ENCODE measurements at regions not wholly inside any gene's neighbourhood (a gene's known extent, or its start where the extent isn't known, plus 50 kb on each side); places are given as distances from the start of the nearest gene placed in this dataset.

GRCh38 chr2:116223912-116224311, 1590.6 kb upstream of the DDX18 start:
- H3K9me3 ChIP-seq (ENCODE audit: control insufficient read depth in 1 of 2, low read length in 2 of 2), result peaks cover 0 to 4% of the 10 kb centered on the region in 2 donors
- no peak overlapping the region for H3K27ac Mint-ChIP-seq
- H3K4me1 Mint-ChIP-seq, result no peaks in the 10 kb centered on the region
- H3K4me3 ChIP-seq (ENCODE audit: low read length in 2 of 2), result no peak overlapping the region
- H3K36me3 Mint-ChIP-seq, result no peaks in the 10 kb centered on the region
- DNase-seq, result peak in 1 of 5 donors; percentile 13
- no peaks in the 10 kb centered on the region for H3K27me3 Mint-ChIP-seq
- no peak overlapping the region for H3K27ac ChIP-seq (ENCODE audit: low read depth, low read length)
- POLR2A ChIA-PET (ENCODE audit: partially characterized antibody), result no interaction called here
- H3K27me3 ChIP-seq (ENCODE audit: insufficient read depth, low read length), result no peaks in the 10 kb centered on the region
- CTCF ChIA-PET (ENCODE audit: partially characterized antibody), result no interaction called here
- H3K4me1 ChIP-seq (ENCODE audit: insufficient read depth, low read length), result no peaks in the 10 kb centered on the region
- no peaks in the 10 kb centered on the region for H3K36me3 ChIP-seq (ENCODE audit: insufficient read depth, low read length)
- intact Hi-C loops (cut with micrococcal nuclease), result no loop called here
- peaks cover 0 to 33% (median 14%) of the 10 kb centered on the region in 8 donors for H3K9me3 Mint-ChIP-seq
- H3K4me3 Mint-ChIP-seq, result no peak overlapping the region

GRCh38 chr2:116224610-116225009, 1589.9 kb upstream of the DDX18 start:
- no peak overlapping the region for H3K27ac Mint-ChIP-seq
- no peak for DNase-seq
- H3K4me3 Mint-ChIP-seq, result no peak overlapping the region
- Histone ChIP-seq H3K27me3 (ENCODE audit: insufficient read depth, low read length) (no peaks in the 10 kb centered on the region), H3K9me3 (ENCODE audit: control insufficient read depth in 1 of 2, low read length in 2 of 2) (peaks cover 0 to 4% of the 10 kb centered on the region in 2 donors), H3K4me1 (ENCODE audit: insufficient read depth, low read length) (no peaks in the 10 kb centered on the region), H3K27ac (ENCODE audit: low read depth, low read length) (no peak overlapping the region), H3K4me3 (ENCODE audit: low read length in 2 of 2) (no peak overlapping the region), H3K36me3 (ENCODE audit: insufficient read depth, low read length) (no peaks in the 10 kb centered on the region)
- intact Hi-C loops (cut with micrococcal nuclease), result no loop called here
- ChIA-PET POLR2A (ENCODE audit: partially characterized antibody) (no interaction called here), CTCF (ENCODE audit: partially characterized antibody) (no interaction called here)
- H3K36me3 Mint-ChIP-seq, result no peaks in the 10 kb centered on the region
- no peaks in the 10 kb centered on the region for H3K27me3 Mint-ChIP-seq
- H3K4me1 Mint-ChIP-seq, result no peaks in the 10 kb centered on the region
- peaks cover 0 to 37% (median 14%) of the 10 kb centered on the region in 8 donors for H3K9me3 Mint-ChIP-seq

- Histone ChIP-seq H3K27ac (ENCODE audit: low read depth, low read length) (no peak overlapping the region), H3K36me3 (ENCODE audit: insufficient read depth, low read length) (no peaks in the 10 kb centered on the region), H3K4me1 (ENCODE audit: insufficient read depth, low read length) (no peaks in the 10 kb centered on the region), H3K4me3 (ENCODE audit: low read length in 2 of 2) (no peak overlapping the region), H3K9me3 (ENCODE audit: control insufficient read depth in 1 of 2, low read length in 2 of 2) (no peaks in the 10 kb centered on the region), H3K27me3 (ENCODE audit: insufficient read depth, low read length) (no peaks in the 10 kb centered on the region)
- peaks cover 3 to 28% (median 12%) of the 10 kb centered on the region in 8 donors for H3K9me3 Mint-ChIP-seq
- CTCF ChIA-PET (ENCODE audit: partially characterized antibody), result no interaction called here
- H3K27ac Mint-ChIP-seq, result no peak overlapping the region
- POLR2A ChIA-PET (ENCODE audit: partially characterized antibody), result no interaction called here
- no peak for DNase-seq
- no peaks in the 10 kb centered on the region for H3K4me1 Mint-ChIP-seq
- intact Hi-C loops (cut with micrococcal nuclease), result no loop called here
- H3K27me3 Mint-ChIP-seq, result no peaks in the 10 kb centered on the region
- no peak overlapping the region for H3K4me3 Mint-ChIP-seq
- H3K36me3 Mint-ChIP-seq, result no peaks in the 10 kb centered on the region
Measured at GRCh38 chr2:116238511-116238910, 1576.0 kb upstream of the DDX18 start.

- Mint-ChIP-seq H3K4me1 (no peaks in the 10 kb centered on the region), H3K27ac (no peak overlapping the region), H3K27me3 (no peaks in the 10 kb centered on the region), H3K9me3 (peaks cover 0 to 41% (median 18%) of the 10 kb centered on the region in 8 donors), H3K4me3 (no peak overlapping the region), H3K36me3 (no peaks in the 10 kb centered on the region)
- no peak for DNase-seq
- Histone ChIP-seq H3K4me1 (ENCODE audit: insufficient read depth, low read length) (no peaks in the 10 kb centered on the region), H3K36me3 (ENCODE audit: insufficient read depth, low read length) (no peaks in the 10 kb centered on the region), H3K4me3 (ENCODE audit: low read length in 2 of 2) (no peak overlapping the region), H3K27me3 (ENCODE audit: insufficient read depth, low read length) (no peaks in the 10 kb centered on the region), H3K9me3 (ENCODE audit: control insufficient read depth in 1 of 2, low read length in 2 of 2) (no peaks in the 10 kb centered on the region), H3K27ac (ENCODE audit: low read depth, low read length) (no peak overlapping the region)
- intact Hi-C loops (cut with micrococcal nuclease), result no loop called here
- ChIA-PET CTCF (ENCODE audit: partially characterized antibody) (no interaction called here), POLR2A (ENCODE audit: partially characterized antibody) (no interaction called here)
Measured at GRCh38 chr2:116250376-116250775, 1564.1 kb upstream of the DDX18 start.

GRCh38 chr2:116264872-116265271, 1549.6 kb upstream of the DDX18 start:
- intact Hi-C loops (cut with micrococcal nuclease), result no loop called here

GRCh38 chr2:116269040-116269439, 1545.5 kb upstream of the DDX18 start:
- peaks cover 0 to 24% (median 9%) of the 10 kb centered on the region in 8 donors for H3K9me3 Mint-ChIP-seq
- no peak overlapping the region for H3K4me3 ChIP-seq (ENCODE audit: low read length in 2 of 2)
- ChIA-PET CTCF (ENCODE audit: partially characterized antibody) (no interaction called here), POLR2A (ENCODE audit: partially characterized antibody) (no interaction called here)
- no peak overlapping the region for H3K4me3 Mint-ChIP-seq
- H3K36me3 Mint-ChIP-seq, result no peaks in the 10 kb centered on the region
- no peaks in the 10 kb centered on the region for H3K27me3 Mint-ChIP-seq
- H3K4me1 Mint-ChIP-seq, result no peaks in the 10 kb centered on the region
- no peaks in the 10 kb centered on the region for H3K9me3 ChIP-seq (ENCODE audit: control insufficient read depth in 1 of 2, low read length in 2 of 2)
- no peaks in the 10 kb centered on the region for H3K4me1 ChIP-seq (ENCODE audit: insufficient read depth, low read length)
- DNase-seq, result no peak
- intact Hi-C loops (cut with micrococcal nuclease), result no loop called here
- H3K27me3 ChIP-seq (ENCODE audit: insufficient read depth, low read length), result no peaks in the 10 kb centered on the region
- no peak overlapping the region for H3K27ac ChIP-seq (ENCODE audit: low read depth, low read length)
- no peak overlapping the region for H3K27ac Mint-ChIP-seq
- H3K36me3 ChIP-seq (ENCODE audit: insufficient read depth, low read length), result no peaks in the 10 kb centered on the region

More at GRCh38 chr2:116264872-116265271, 1549.6 kb upstream of the DDX18 start:
- DNase-seq, result no peak
- Histone ChIP-seq H3K27ac (ENCODE audit: low read depth, low read length) (no peak overlapping the region), H3K36me3 (ENCODE audit: insufficient read depth, low read length) (no peaks in the 10 kb centered on the region), H3K9me3 (ENCODE audit: control insufficient read depth in 1 of 2, low read length in 2 of 2) (peaks cover 0 to 4% of the 10 kb centered on the region in 2 donors), H3K27me3 (ENCODE audit: insufficient read depth, low read length) (no peaks in the 10 kb centered on the region), H3K4me1 (ENCODE audit: insufficient read depth, low read length) (no peaks in the 10 kb centered on the region), H3K4me3 (ENCODE audit: low read length in 2 of 2) (no peak overlapping the region)
- peaks cover 0 to 36% (median 22%) of the 10 kb centered on the region in 8 donors for H3K9me3 Mint-ChIP-seq
- ChIA-PET POLR2A (ENCODE audit: partially characterized antibody) (no interaction called here), CTCF (ENCODE audit: partially characterized antibody) (no interaction called here)
- no peaks in the 10 kb centered on the region for H3K27me3 Mint-ChIP-seq
- H3K36me3 Mint-ChIP-seq, result no peaks in the 10 kb centered on the region
- no peaks in the 10 kb centered on the region for H3K4me1 Mint-ChIP-seq
- no peak overlapping the region for H3K4me3 Mint-ChIP-seq
- H3K27ac Mint-ChIP-seq, result no peak overlapping the region

- ChIA-PET CTCF (ENCODE audit: partially characterized antibody) (no interaction called here), POLR2A (ENCODE audit: partially characterized antibody) (no interaction called here)
- no peaks in the 10 kb centered on the region for H3K27me3 ChIP-seq (ENCODE audit: insufficient read depth, low read length)
- intact Hi-C loops (cut with micrococcal nuclease), result no loop called here
- no peaks in the 10 kb centered on the region for H3K36me3 Mint-ChIP-seq
- peaks cover 0 to 9% (median 4%) of the 10 kb centered on the region in 8 donors for H3K9me3 Mint-ChIP-seq
- no peaks in the 10 kb centered on the region for H3K4me1 Mint-ChIP-seq
- H3K27ac ChIP-seq (ENCODE audit: low read depth, low read length), result no peak overlapping the region
- H3K36me3 ChIP-seq (ENCODE audit: insufficient read depth, low read length), result no peaks in the 10 kb centered on the region
- no peak overlapping the region for H3K27ac Mint-ChIP-seq
- H3K4me3 Mint-ChIP-seq, result no peak overlapping the region
- no peaks in the 10 kb centered on the region for H3K9me3 ChIP-seq (ENCODE audit: control insufficient read depth in 1 of 2, low read length in 2 of 2)
- H3K27me3 Mint-ChIP-seq, result no peaks in the 10 kb centered on the region
- no peaks in the 10 kb centered on the region for H3K4me1 ChIP-seq (ENCODE audit: insufficient read depth, low read length)
- H3K4me3 ChIP-seq (ENCODE audit: low read length in 2 of 2), result no peak overlapping the region
- no peak for DNase-seq
Measured at GRCh38 chr2:116304328-116304727, 1510.2 kb upstream of the DDX18 start.

- H3K4me1 ChIP-seq (ENCODE audit: insufficient read depth, low read length), result no peaks in the 10 kb centered on the region
- no peaks in the 10 kb centered on the region for H3K36me3 Mint-ChIP-seq
- H3K4me1 Mint-ChIP-seq, result no peaks in the 10 kb centered on the region
- DNase-seq, result no peak
- CTCF ChIA-PET (ENCODE audit: partially characterized antibody), result no interaction called here
- POLR2A ChIA-PET (ENCODE audit: partially characterized antibody), result no interaction called here
- H3K27me3 Mint-ChIP-seq, result no peaks in the 10 kb centered on the region
- H3K4me3 Mint-ChIP-seq, result no peak overlapping the region
- H3K27ac ChIP-seq (ENCODE audit: low read depth, low read length), result no peak overlapping the region
- H3K9me3 ChIP-seq (ENCODE audit: control insufficient read depth in 1 of 2, low read length in 2 of 2), result peaks cover 0 to 4% of the 10 kb centered on the region in 2 donors
- H3K4me3 ChIP-seq (ENCODE audit: low read length in 2 of 2), result no peak overlapping the region
- H3K27ac Mint-ChIP-seq, result no peak overlapping the region
- H3K36me3 ChIP-seq (ENCODE audit: insufficient read depth, low read length), result no peaks in the 10 kb centered on the region
- intact Hi-C loops (cut with micrococcal nuclease), result no loop called here
- H3K9me3 Mint-ChIP-seq, result peaks cover 2 to 19% (median 9%) of the 10 kb centered on the region in 8 donors
- no peaks in the 10 kb centered on the region for H3K27me3 ChIP-seq (ENCODE audit: insufficient read depth, low read length)
Measured at GRCh38 chr2:116317111-116317510, 1497.4 kb upstream of the DDX18 start.

Data from CD4-positive, alpha-beta memory T cell (primary cell).